H1 (cell line): ENCODE measurements at regions not wholly inside any gene's neighbourhood (a gene's known extent, or its start where the extent isn't known, plus 50 kb on each side); places are given as distances from the start of the nearest gene placed in this dataset.

Experiments used
- CTCF ChIA-PET: fragments of 300-600 bp; sonication (Branson Sonifier 250); formaldehyde crosslinking; loops from one replicate; lab custom pipeline; 2021; ENCODE audit not compliant: partially characterized antibody; lab: Charles Lee
- POLR2A ChIA-PET: fragments of 300-600 bp; sonication (Branson Sonifier 250); formaldehyde crosslinking; loops from one replicate; lab custom pipeline; 2021; ENCODE audit warnings: inconsistent platforms; ENCODE audit not compliant: partially characterized antibody; lab: Charles Lee
- DNase-seq, 2 experiments: peaks; one replicate each; pipeline versions ENCODE4 v3.0.0 to v3.0.0-alpha.2; 2010 to 2022; ENCODE audit warnings: low spot score in 2 of 2, low read depth in 1 of 2, mixed read lengths in 1 of 2
- FAIRE-seq: peaks from 2 replicates; lab custom pipeline; 2011; peaks lifted over from hg19 to GRCh38; lab: Jason Lieb, UNC
- H2AFZ ChIP-seq: 2 replicates; pipeline ENCODE4 v1.8.1; 2012; ENCODE audit warnings: low read length, inconsistent platforms
- H2AK5ac ChIP-seq: 2 replicates; pipeline ENCODE4 v1.6.1; 2013; ENCODE audit warnings: low read depth, low read length
- H2BK120ac ChIP-seq: replicated peaks from 2 replicates; pipeline ENCODE3; 2013; ENCODE audit warnings: low read depth, low read length, inconsistent platforms
- H2BK12ac ChIP-seq: 2 replicates; pipeline ENCODE4 v1.6.1; 2013; ENCODE audit warnings: low read depth, low read length
- H2BK15ac ChIP-seq: 2 replicates; pipeline ENCODE4 v1.6.1; 2013; ENCODE audit warnings: low read length
- H2BK20ac ChIP-seq: 2 replicates; pipeline ENCODE4 v1.6.1; 2013; ENCODE audit warnings: low read length
- H2BK5ac ChIP-seq: 2 replicates; pipeline ENCODE4 v1.6.1; 2013; ENCODE audit warnings: low read depth, low read length
- H3K14ac ChIP-seq: 2 replicates; pipeline ENCODE4 v1.6.1; 2013; ENCODE audit warnings: inconsistent platforms; ENCODE audit not compliant: insufficient read length
- H3K18ac ChIP-seq: 2 replicates; pipeline ENCODE4 v1.6.1; 2013; ENCODE audit warnings: low read length; ENCODE audit errors: extremely low read depth
- H3K23ac ChIP-seq: 2 replicates; pipeline ENCODE4 v1.6.1; 2013; ENCODE audit warnings: inconsistent platforms; ENCODE audit not compliant: insufficient read length
- H3K23me2 ChIP-seq: 2 replicates; pipeline ENCODE4 v1.6.1; 2013; ENCODE audit warnings: low read depth, low read length
- H3K27ac ChIP-seq: 2 replicates; pipeline ENCODE4 v1.6.1; 2011; ENCODE audit warnings: low read depth, low read length, inconsistent platforms
- H3K27me3 ChIP-seq, 4 experiments: replicated peaks in 1 of 4; 1 replicate in 1 of 4; 2 replicates in 3 of 4; pipeline versions ENCODE4 v1.6.1 to v1.8.1; 2011 to 2013; ENCODE audit warnings: low read length in 3 of 4, mild to moderate bottlenecking in 3 of 4, inconsistent platforms in 2 of 4, mixed read lengths in 2 of 4, moderate library complexity in 1 of 4; ENCODE audit not compliant: control insufficient read depth in 3 of 4, insufficient read depth in 3 of 4; ENCODE audit errors: extremely low read depth in 1 of 4
- H3K36me3 ChIP-seq, 4 experiments: 2 replicates each; pipeline versions ENCODE4 v1.6.1 to v1.8.1; 2011 to 2013; ENCODE audit warnings: mild to moderate bottlenecking in 4 of 4, low read length in 3 of 4, moderate library complexity in 2 of 4, control low read depth in 1 of 4, inconsistent platforms in 1 of 4; ENCODE audit not compliant: insufficient read depth in 4 of 4, control insufficient read depth in 2 of 4
- H3K4ac ChIP-seq: replicated peaks from 2 replicates; pipeline ENCODE3; 2013; ENCODE audit warnings: low read length, low read depth, mixed read lengths, inconsistent platforms; ENCODE audit not compliant: insufficient read length
- H3K4me1 ChIP-seq, 4 experiments: replicated peaks in 1 of 4; 1 replicate in 1 of 4; 2 replicates in 3 of 4; pipeline versions ENCODE4 v1.6.1 to v1.8.1; 2011 to 2013; ENCODE audit warnings: low read length in 3 of 4, inconsistent platforms in 2 of 4, mixed read lengths in 1 of 4; ENCODE audit not compliant: insufficient read depth in 4 of 4, control insufficient read depth in 3 of 4
- H3K4me2 ChIP-seq, 2 experiments: 2 replicates each; pipeline versions ENCODE4 v1.6.1 to v1.8.1; 2011 to 2013; ENCODE audit warnings: low read depth in 2 of 2, low read length in 2 of 2, control low read depth in 1 of 2, inconsistent platforms in 1 of 2, mild to moderate bottlenecking in 1 of 2; ENCODE audit not compliant: insufficient read depth in 1 of 2
- H3K4me3 ChIP-seq, 4 experiments: fragments of 200-600, 300-600 bp in 1 of 4; sonication (generic), shearing (Covaris generic), sonication (Bioruptor Twin) in 1 of 4; 2 replicates each; pipeline versions ENCODE4 v1.5.1 to v1.8.1; 2011 to 2016; ENCODE audit warnings: low read length in 4 of 4, low read depth in 3 of 4, control low read depth in 2 of 4, inconsistent platforms in 2 of 4, mild to moderate bottlenecking in 2 of 4, mixed read lengths in 1 of 4, moderate library complexity in 1 of 4; ENCODE audit not compliant: insufficient read depth in 2 of 4; ENCODE audit errors: extremely low read depth in 1 of 4
- H3K56ac ChIP-seq: replicated peaks from 2 replicates; pipeline ENCODE3; 2013; ENCODE audit warnings: low read depth, mild to moderate bottlenecking, mixed read lengths, low read length, inconsistent platforms; ENCODE audit not compliant: insufficient read length
- H3K79me1 ChIP-seq: 2 replicates; pipeline ENCODE4 v1.6.1; 2013; ENCODE audit warnings: low read depth, low read length, control low read depth
- H3K79me2 ChIP-seq, 2 experiments: 2 replicates each; pipeline versions ENCODE4 v1.6.1 to v1.8.1; 2012 to 2013; ENCODE audit warnings: low read length in 2 of 2, mild to moderate bottlenecking in 2 of 2, inconsistent platforms in 1 of 2; ENCODE audit not compliant: insufficient read depth in 2 of 2, control insufficient read depth in 1 of 2
- H3K9ac ChIP-seq, 4 experiments: replicated peaks in 1 of 4; 1 replicate in 1 of 4; 2 replicates in 3 of 4; pipeline versions ENCODE4 v1.6.1 to v1.8.1; 2011 to 2013; ENCODE audit warnings: low read depth in 3 of 4, low read length in 3 of 4, control low read depth in 2 of 4, mild to moderate bottlenecking in 2 of 4, moderate library complexity in 2 of 4, inconsistent platforms in 1 of 4; ENCODE audit errors: extremely low read depth in 1 of 4
- H3K9me3 ChIP-seq, 2 experiments: 2 replicates each; pipeline versions ENCODE4 v1.6.1 to v1.8.1; 2012 to 2013; ENCODE audit warnings: mild to moderate bottlenecking in 2 of 2, moderate library complexity in 2 of 2, control low read depth in 1 of 2, inconsistent platforms in 1 of 2, low read depth in 1 of 2, low read length in 1 of 2, mixed read lengths in 1 of 2; ENCODE audit not compliant: insufficient read depth in 2 of 2
- H4K20me1 ChIP-seq, 2 experiments: replicated peaks in 1 of 2; 2 replicates each; pipeline versions ENCODE3 to v1.8.1; 2011 to 2013; ENCODE audit warnings: inconsistent platforms in 2 of 2, low read length in 2 of 2, mild to moderate bottlenecking in 1 of 2; ENCODE audit not compliant: insufficient read depth in 2 of 2, control insufficient read depth in 1 of 2
- H4K5ac ChIP-seq: 2 replicates; pipeline ENCODE4 v1.6.1; 2013; ENCODE audit warnings: low read length, low read depth, mixed read lengths, inconsistent platforms; ENCODE audit not compliant: insufficient read length
- H4K8ac ChIP-seq: 2 replicates; pipeline ENCODE4 v1.8.0; 2013; ENCODE audit warnings: mild to moderate bottlenecking, moderate library complexity, low read length, inconsistent platforms; ENCODE audit not compliant: insufficient read depth; ENCODE audit errors: extremely low read depth
- H4K91ac ChIP-seq: replicated peaks from 2 replicates; pipeline ENCODE3; 2013; ENCODE audit warnings: low read length, mixed read lengths, inconsistent platforms; ENCODE audit not compliant: insufficient read length
- BRCA1 ChIP-seq: IDR thresholded peaks from 2 replicates; pipeline ENCODE4 v1.6.1; 2012; ENCODE audit warnings: low read depth, low read length, improper control_type of control experiment
- CHD2 ChIP-seq: IDR thresholded peaks from 2 replicates; pipeline ENCODE4 v1.6.1; 2012; ENCODE audit warnings: low read length, improper control_type of control experiment
- FOSL1 ChIP-seq: IDR thresholded peaks from 2 replicates; pipeline ENCODE4 v1.6.1; 2011; ENCODE audit warnings: mild to moderate bottlenecking, low read depth, low read length, moderate library complexity; ENCODE audit not compliant: insufficient read depth
- GABPA ChIP-seq: IDR thresholded peaks from 2 replicates; pipeline ENCODE4 v1.6.1; 2011; ENCODE audit warnings: mild to moderate bottlenecking, low read length, moderate library complexity, borderline replicate concordance; ENCODE audit not compliant: insufficient read depth
- KDM1A ChIP-seq: fragments of 200-600, 300-600 bp; sonication (generic); IDR thresholded peaks from 2 replicates; pipeline ENCODE4 v1.7.1; 2016; ENCODE audit warnings: mild to moderate bottlenecking, low read length, borderline replicate concordance
- KDM4A ChIP-seq: IDR thresholded peaks from one replicate; pipeline ENCODE4 v1.7.1; 2012; ENCODE audit warnings: low read depth, mild to moderate bottlenecking, moderate library complexity, low read length, inconsistent platforms; ENCODE audit not compliant: severe bottlenecking
- MAFK ChIP-seq: IDR thresholded peaks from 2 replicates; pipeline ENCODE4 v1.6.1; 2012; ENCODE audit warnings: low read depth, mild to moderate bottlenecking, improper control_type of control experiment, low read length
- NANOG ChIP-seq: IDR thresholded peaks from 2 replicates; pipeline ENCODE4 v1.6.1; 2011; ENCODE audit warnings: low read length, low read depth, mild to moderate bottlenecking, inconsistent platforms; ENCODE audit not compliant: insufficient read depth, poor library complexity, severe bottlenecking
- PHF8 ChIP-seq: fragments of 200-600 bp; sonication (generic); conservative IDR thresholded peaks from 2 replicates; pipeline ENCODE4 v1.7.1; 2012; ENCODE audit warnings: low read depth, mild to moderate bottlenecking, inconsistent platforms, low read length, moderate library complexity
- RNF2 ChIP-seq: fragments of 200-900, 300-1000 bp; sonication (generic); IDR thresholded peaks from 2 replicates; pipeline ENCODE4 v1.7.1; 2016; ENCODE audit warnings: borderline replicate concordance, low read depth, mild to moderate bottlenecking, antibody characterized with exemption, low read length; ENCODE audit not compliant: poor library complexity, severe bottlenecking; ENCODE audit errors: missing control alignments
- SIN3A ChIP-seq, 2 experiments: IDR thresholded peaks in 1 of 2; conservative IDR thresholded peaks in 1 of 2; 2 replicates each; pipeline ENCODE4 v1.6.1; 2011 to 2012; ENCODE audit warnings: low read length in 2 of 2, improper control_type of control experiment in 1 of 2, low read depth in 1 of 2, mild to moderate bottlenecking in 1 of 2
- SP2 ChIP-seq: IDR thresholded peaks from 2 replicates; pipeline ENCODE4 v1.6.1; 2012; ENCODE audit warnings: mild to moderate bottlenecking, low read length, inconsistent platforms
- ZNF274 ChIP-seq: IDR thresholded peaks from 2 replicates; pipeline ENCODE4 v1.7.0; 2012; ENCODE audit warnings: low read length, borderline replicate concordance; ENCODE audit errors: extremely low read depth
- whole genome bisulfite sequencing, 2 experiments: shearing (Covaris generic) in 1 of 2; methylation state at CpG; one replicate each; pipeline versions ENCODE4 v1.1.6 to v1.1.7; 2013 to 2015; ENCODE audit warnings: low lambda C conversion rate in 2 of 2, mixed read lengths in 2 of 2, inconsistent platforms in 1 of 2, low coverage in 1 of 2, missing lambda C conversion rate in 1 of 2; ENCODE audit not compliant: insufficient replicate concordance in 2 of 2, insufficient coverage in 1 of 2, insufficient read length in 1 of 2; ENCODE audit errors: extremely low coverage in 1 of 2, missing lambda C conversion rate in 1 of 2; 5-methylcytosine and 5-hydroxymethylcytosine counted together
- TF ChIP-seq, protein P1 (sequence below): IDR thresholded peaks from 2 replicates; pipeline ENCODE4 v1.6.1; 2012; ENCODE audit warnings: inconsistent platforms

DNA sequence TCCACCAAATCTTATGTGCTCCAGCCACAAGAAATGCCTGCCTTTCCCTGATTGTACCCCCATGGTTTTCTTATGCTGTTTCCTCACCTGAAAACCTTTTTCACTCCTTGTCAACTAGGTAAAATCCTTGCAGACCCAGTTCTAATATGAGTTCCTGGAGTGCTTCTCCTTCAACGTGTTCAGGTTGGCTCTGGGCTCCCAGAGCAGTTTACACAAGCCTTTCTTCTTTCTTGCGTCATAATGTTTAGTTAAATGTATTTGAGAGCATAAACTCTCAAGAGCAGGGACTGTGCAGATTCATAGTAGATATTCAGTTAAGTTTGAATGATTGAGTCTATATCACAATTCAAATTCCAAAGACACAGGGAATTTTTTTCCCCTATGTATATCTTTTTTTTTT is 484.8 kb upstream of the CCDC196 start:
- POLR2A ChIA-PET = no interaction called here
- TF ChIP-seq BRCA1 = no peak
- TF ChIP-seq SP2 = no peak
- no peak for TF ChIP-seq RNF2
- no peak for TF ChIP-seq FOSL1
- TF ChIP-seq GABPA = no peak
- TF ChIP-seq NANOG = no peak
- TF ChIP-seq ZNF274 = no peak
- no peak for TF ChIP-seq KDM4A
- TF ChIP-seq MAFK = no peak
- no peak for TF ChIP-seq PHF8
- no peak for TF ChIP-seq CHD2
- TF ChIP-seq, protein P1, sequence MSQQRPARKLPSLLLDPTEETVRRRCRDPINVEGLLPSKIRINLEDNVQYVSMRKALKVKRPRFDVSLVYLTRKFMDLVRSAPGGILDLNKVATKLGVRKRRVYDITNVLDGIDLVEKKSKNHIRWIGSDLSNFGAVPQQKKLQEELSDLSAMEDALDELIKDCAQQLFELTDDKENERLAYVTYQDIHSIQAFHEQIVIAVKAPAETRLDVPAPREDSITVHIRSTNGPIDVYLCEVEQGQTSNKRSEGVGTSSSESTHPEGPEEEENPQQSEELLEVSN = no peak
- TF ChIP-seq SIN3A (conservative IDR thresholded peaks at IDR 0.05 in 1 of 2, IDR thresholded peaks at IDR 0.05 in 1 of 2; ENCODE audit: low read depth in 1 of 2, low read length in 2 of 2) = no peak
- TF ChIP-seq KDM1A = no peak

More for the DNA sequence above, 484.8 kb upstream of the CCDC196 start:
- H3K9ac ChIP-seq = no peak overlapping the region
- H2AK5ac ChIP-seq = no peak overlapping the region
- H2BK15ac ChIP-seq = no peak overlapping the region
- H3K79me1 ChIP-seq = no peaks in the 10 kb centered on the region
- H3K79me2 ChIP-seq = no peaks in the 10 kb centered on the region
- H3K4me3 ChIP-seq = no peak overlapping the region
- H3K27me3 ChIP-seq = no peaks in the 10 kb centered on the region
- no peak overlapping the region for H2BK5ac ChIP-seq
- H3K27ac ChIP-seq = no peak overlapping the region
- H3K23ac ChIP-seq = no peak overlapping the region
- no peak overlapping the region for H3K56ac ChIP-seq
- H4K20me1 ChIP-seq = no peaks in the 10 kb centered on the region
- 83% methylated on average over 2 of the region's 2 CpGs; no CpG with 5 or more reads in 1 of the 2 experiments for WGBS, 2 experiments
- FAIRE-seq = no peak
- no peak overlapping the region for H2AFZ ChIP-seq
- H4K8ac ChIP-seq = no peak overlapping the region
- H3K36me3 ChIP-seq = no peaks in the 10 kb centered on the region
- no peak for DNase-seq
- H4K5ac ChIP-seq = no peak overlapping the region
- H2BK12ac ChIP-seq = no peak overlapping the region
- no peak overlapping the region for H2BK20ac ChIP-seq
- H3K4ac ChIP-seq = no peak overlapping the region
- H4K91ac ChIP-seq = no peak overlapping the region
- H3K9me3 ChIP-seq = peaks cover 28 to 33% of the 10 kb centered on the region in 2 experiments
- no peaks in the 10 kb centered on the region for H3K23me2 ChIP-seq
- H3K4me2 ChIP-seq = no peak overlapping the region
- peaks cover 0 to 7% (median 3%) of the 10 kb centered on the region in 4 experiments; a peak in 3 of 7 replicates for H3K4me1 ChIP-seq
- CTCF ChIA-PET = no interaction called here
- no peak overlapping the region for H2BK120ac ChIP-seq
- H3K18ac ChIP-seq = no peak overlapping the region
- no peak overlapping the region for H3K14ac ChIP-seq
